IMR-90 (cell line): ENCODE measurements at regions not wholly inside any gene's neighbourhood (a gene's known extent, or its start where the extent isn't known, plus 50 kb on each side); places are given as distances from the start of the nearest gene placed in this dataset.

ENCODE experiments used
- ATAC-seq: fragments of 200-7000 bp; cut with Tn5 transposase; 2 replicates; pipeline ENCODE4 v1.9.1; 2020; ENCODE audit warnings: low read depth, mild to moderate bottlenecking, moderate library complexity
- BruUV-seq: library from RNA; stranded (reverse); fragments of 400-500 nt; replicated peaks from 2 replicates; lab custom pipeline; 2021; lab: Mats Ljungman, UMichigan
- CTCF ChIA-PET: fragments of 300-600 bp; formaldehyde crosslinking; extraction: SDS; loops from one replicate; lab custom pipeline; 2021; ENCODE audit warnings: antibody characterized with exemption; lab: Yijun Ruan, JAX
- POLR2A ChIA-PET: fragments of 300-600 bp; sonication (Branson Sonifier 250); formaldehyde crosslinking; loops from one replicate; lab custom pipeline; 2022; ENCODE audit warnings: antibody characterized with exemption; ENCODE audit not compliant: unreplicated experiment; lab: Charles Lee
- DNase-seq: peaks from one replicate; pipeline ENCODE4 v3.0.0; 2013
- H2AFZ ChIP-seq: replicated peaks from 2 replicates; pipeline ENCODE3; 2013; ENCODE audit warnings: low read length, mild to moderate bottlenecking; ENCODE audit not compliant: poor library complexity
- H2AK5ac ChIP-seq: 2 replicates; pipeline ENCODE4 v1.6.1; 2013; ENCODE audit warnings: low read depth, low read length, inconsistent platforms
- H2AK9ac ChIP-seq: replicated peaks from 2 replicates; pipeline ENCODE3; 2013; ENCODE audit warnings: mild to moderate bottlenecking, low read depth, low read length, moderate library complexity; ENCODE audit not compliant: poor library complexity
- H2BK120ac ChIP-seq: 2 replicates; pipeline ENCODE4 v1.6.1; 2013; ENCODE audit warnings: low read depth, low read length, inconsistent platforms
- H2BK15ac ChIP-seq: 3 replicates; pipeline ENCODE4 v1.6.1; 2013; ENCODE audit warnings: low read depth, low read length, inconsistent platforms
- H2BK20ac ChIP-seq: 2 replicates; pipeline ENCODE4 v1.6.1; 2013; ENCODE audit warnings: low read depth, mild to moderate bottlenecking, inconsistent platforms, low read length, moderate library complexity
- H2BK5ac ChIP-seq: 2 replicates; pipeline ENCODE4 v1.6.1; 2013; ENCODE audit warnings: mild to moderate bottlenecking, low read depth, low read length, inconsistent platforms; ENCODE audit not compliant: poor library complexity, severe bottlenecking
- H3K14ac ChIP-seq: replicated peaks from 2 replicates; pipeline ENCODE4 v1.6.1; 2013; ENCODE audit warnings: low read depth, low read length, inconsistent platforms
- H3K18ac ChIP-seq: 2 replicates; pipeline ENCODE4 v1.6.1; 2013; ENCODE audit warnings: low read depth, low read length, control low read depth
- H3K23ac ChIP-seq: 2 replicates; pipeline ENCODE4 v1.6.1; 2013; ENCODE audit warnings: low read depth, low read length, inconsistent platforms
- H3K27ac ChIP-seq: 2 replicates; pipeline ENCODE4 v1.5.1; 2013; ENCODE audit warnings: mild to moderate bottlenecking, control low read depth, low read length; ENCODE audit not compliant: insufficient read depth
- H3K27me3 ChIP-seq: 2 replicates; pipeline ENCODE4 v1.6.1; 2013; ENCODE audit warnings: low read length; ENCODE audit not compliant: control insufficient read depth, insufficient read depth
- H3K36me3 ChIP-seq: 2 replicates; pipeline ENCODE4 v1.6.1; 2013; ENCODE audit warnings: low read length, mixed read lengths; ENCODE audit not compliant: control insufficient read depth, insufficient read depth
- H3K4ac ChIP-seq: 2 replicates; pipeline ENCODE4 v1.6.1; 2013; ENCODE audit warnings: low read depth, low read length, inconsistent platforms
- H3K4me1 ChIP-seq: 2 replicates; pipeline ENCODE4 v1.6.1; 2013; ENCODE audit warnings: low read length, mixed read lengths; ENCODE audit not compliant: control insufficient read depth, insufficient read depth
- H3K4me2 ChIP-seq: 2 replicates; pipeline ENCODE4 v1.6.1; 2013; ENCODE audit warnings: low read depth, mild to moderate bottlenecking, control low read depth, low read length, moderate library complexity
- H3K4me3 ChIP-seq: 2 replicates; pipeline ENCODE4 v1.5.1; 2013; ENCODE audit warnings: low read depth, mild to moderate bottlenecking, control low read depth, low read length, moderate library complexity; ENCODE audit not compliant: insufficient read depth
- H3K56ac ChIP-seq: 2 replicates; pipeline ENCODE4 v1.6.1; 2013; ENCODE audit warnings: low read length, inconsistent platforms; ENCODE audit not compliant: insufficient read depth; ENCODE audit errors: extremely low read depth
- H3K79me1 ChIP-seq, 2 experiments: 2 replicates each; pipeline ENCODE4 v1.6.1; 2013; ENCODE audit warnings: low read length in 2 of 2, inconsistent platforms in 1 of 2, low read depth in 1 of 2
- H3K9ac ChIP-seq: 2 replicates; pipeline ENCODE4 v1.6.1; 2013; ENCODE audit warnings: low read depth, low read length, control low read depth
- H3K9me1 ChIP-seq: 2 replicates; pipeline ENCODE4 v1.6.1; 2013; ENCODE audit warnings: low read length, inconsistent platforms; ENCODE audit not compliant: insufficient read depth
- H3K9me3 ChIP-seq: 2 replicates; pipeline ENCODE4 v1.6.1; 2013; ENCODE audit warnings: low read length; ENCODE audit not compliant: control insufficient read depth, insufficient read depth
- H4K20me1 ChIP-seq: 2 replicates; pipeline ENCODE4 v1.6.1; 2013; ENCODE audit warnings: low read length, inconsistent platforms; ENCODE audit not compliant: insufficient read depth
- H4K5ac ChIP-seq: 2 replicates; pipeline ENCODE4 v1.6.1; 2013; ENCODE audit warnings: mild to moderate bottlenecking, low read depth, low read length, control low read depth
- H4K8ac ChIP-seq, 2 experiments: 2 replicates each; pipeline ENCODE4 v1.6.1; 2013; ENCODE audit warnings: low read depth in 2 of 2, low read length in 2 of 2, control low read depth in 1 of 2, inconsistent platforms in 1 of 2
- H4K91ac ChIP-seq: 2 replicates; pipeline ENCODE4 v1.6.1; 2013; ENCODE audit warnings: low read depth, low read length, inconsistent platforms; ENCODE audit not compliant: insufficient read depth
- FOS ChIP-seq: fragments of 150-350 bp; IDR thresholded peaks from 2 replicates; pipeline ENCODE4 v1.6.1; 2016; ENCODE audit warnings: low read depth, low read length
- MAFK ChIP-seq: IDR thresholded peaks from 2 replicates; pipeline ENCODE4 v1.6.1; 2012; ENCODE audit warnings: low read depth, low read length, improper control_type of control experiment
- POLR2A ChIP-seq: IDR thresholded peaks from 2 replicates; pipeline ENCODE4 v1.6.1; 2012; ENCODE audit warnings: mild to moderate bottlenecking, low read depth, low read length
- RAD21 ChIP-seq: IDR thresholded peaks from 2 replicates; pipeline ENCODE4 v1.6.1; 2012; ENCODE audit warnings: low read length, improper control_type of control experiment
- RCOR1 ChIP-seq: IDR thresholded peaks from 2 replicates; pipeline ENCODE4 v1.6.1; 2012; ENCODE audit warnings: mild to moderate bottlenecking, low read length, improper control_type of control experiment; ENCODE audit not compliant: insufficient replicate concordance
- RFX5 ChIP-seq: IDR thresholded peaks from 2 replicates; pipeline ENCODE4 v1.8.0; 2012; ENCODE audit warnings: low read depth, mild to moderate bottlenecking, low read length, moderate library complexity
- WGBS, 2 experiments: methylation state at CpG; one replicate each; pipeline versions ENCODE4 v1.1.5 to v1.1.7; 2013; ENCODE audit warnings: missing lambda C conversion rate in 2 of 2; ENCODE audit not compliant: insufficient read length in 1 of 2; ENCODE audit errors: extremely low coverage in 2 of 2; 5-methylcytosine and 5-hydroxymethylcytosine counted together
- dilution Hi-C: fragments of 300-500 bp; cut with HindIII; formaldehyde crosslinking; loops from one replicate; pipeline ENCODE4 v1.14.3; 2018; ENCODE audit warnings: low sequenced_read_pairs; ENCODE audit not compliant: unreplicated experiment
- in situ Hi-C: fragments of 300-500 bp; cut with MboI; formaldehyde crosslinking; loops from 3 replicates; pipeline ENCODE4 v1.14.3; 2019; ENCODE audit warnings: low sequenced_read_pairs, inconsistent platforms, mixed read lengths
- intact Hi-C: fragments of 100-400 bp; cut with micrococcal nuclease; formaldehyde crosslinking; loops from 2 replicates; pipeline ENCODE4 v1.10.0; 2022

- Histone ChIP-seq H2BK15ac (no peak overlapping the region), H4K20me1 (no peaks in the 10 kb centered on the region), H3K27me3 (no peaks in the 10 kb centered on the region), H2BK20ac (no peak overlapping the region), H3K4me2 (no peak overlapping the region), H2BK5ac (no peak overlapping the region), H3K56ac (no peak overlapping the region), H3K9me3 (no peaks in the 10 kb centered on the region), H2AFZ (no peak overlapping the region), H3K23ac (no peak overlapping the region), H3K79me1 (no peaks in the 10 kb centered on the region), H3K9ac (no peak overlapping the region), H3K18ac (no peak overlapping the region), H3K4me1 (no peaks in the 10 kb centered on the region), H4K5ac (no peak overlapping the region), H2BK120ac (no peak overlapping the region), H3K9me1 (no peaks in the 10 kb centered on the region), H2AK9ac (no peak overlapping the region), H3K4ac (no peak overlapping the region), H3K27ac (no peak overlapping the region), H2AK5ac (no peak overlapping the region), H3K4me3 (no peak overlapping the region), H4K8ac (no peak overlapping the region), H3K36me3 (no peaks in the 10 kb centered on the region), H3K14ac (no peak overlapping the region), H4K91ac (no peak overlapping the region)
- TF ChIP-seq RCOR1 = no peak
- TF ChIP-seq MAFK = no peak
- no peak for TF ChIP-seq RFX5
- TF ChIP-seq POLR2A = no peak
- TF ChIP-seq FOS = no peak
- TF ChIP-seq RAD21 = no peak
- intact Hi-C loops (no loop called here), in situ Hi-C loops (no loop called here), dilution Hi-C loops (no loop called here)
- POLR2A ChIA-PET = no interaction called here
- no CpG with 5 or more reads among the region's 8 CpGs for WGBS, 2 experiments
- no TSS peak for BruUV-seq
- ATAC-seq (no peak), DNase-seq (no peak)
- CTCF ChIA-PET = no interaction called here
Observed at GRCh38 chr7:133140994-133141595, 59.2 kb upstream of the CHCHD3 start.
